ENCODE measurements at regions not wholly inside any gene's neighbourhood (a gene's known extent, or its start where the extent isn't known, plus 50 kb on each side); places are given as distances from the start of the nearest gene placed in this dataset.

DNA sequence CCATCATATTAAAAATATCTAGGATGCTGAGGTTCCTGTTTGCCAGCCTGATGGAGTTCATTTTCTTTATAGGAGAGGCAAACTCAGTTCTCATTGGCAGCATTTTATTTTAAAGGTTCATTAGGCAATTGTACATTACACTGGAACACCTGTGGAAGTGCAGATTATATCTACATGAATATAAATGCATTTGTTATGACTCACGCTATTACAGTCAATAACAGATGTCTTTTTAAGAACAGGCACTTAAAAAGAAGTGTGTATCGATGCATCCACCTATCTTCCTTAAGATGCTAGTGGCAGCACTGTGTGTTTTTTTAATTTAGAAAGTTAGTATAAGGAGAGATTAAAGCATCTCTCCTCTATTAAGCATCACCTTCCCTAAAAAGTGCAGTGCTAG, 276.5 kb downstream of the PRDM2 start:
- no peak for DNase-seq

- DNase-seq = no peak
These were observed 281.2 kb downstream of the PRDM2 start for GRCh38 chr1:13981142-13981541.

GRCh38 chr1:13983393-13983792, 283.4 kb downstream of the PRDM2 start:
- no peak for DNase-seq

DNA sequence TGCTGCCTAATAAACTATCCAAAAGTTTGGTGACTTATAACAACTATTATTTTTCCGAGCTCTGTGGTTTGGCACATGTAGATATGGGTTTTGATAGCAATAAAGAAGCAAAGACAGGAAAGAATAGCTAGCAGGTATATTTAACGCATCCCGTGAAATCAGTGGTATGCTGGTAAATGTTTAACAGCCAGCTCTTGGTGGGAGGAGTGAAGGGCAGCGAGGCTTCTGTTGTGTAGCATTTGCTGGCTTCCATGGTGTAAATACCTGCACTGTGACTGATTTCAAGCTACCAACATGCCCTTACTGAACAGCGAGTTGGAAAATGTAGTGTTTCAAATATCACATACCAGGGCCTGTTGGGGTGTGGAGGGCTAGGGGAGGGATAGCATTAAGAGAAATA, 291.0 kb downstream of the PRDM2 start:
- DNase-seq = no peak

DNA sequence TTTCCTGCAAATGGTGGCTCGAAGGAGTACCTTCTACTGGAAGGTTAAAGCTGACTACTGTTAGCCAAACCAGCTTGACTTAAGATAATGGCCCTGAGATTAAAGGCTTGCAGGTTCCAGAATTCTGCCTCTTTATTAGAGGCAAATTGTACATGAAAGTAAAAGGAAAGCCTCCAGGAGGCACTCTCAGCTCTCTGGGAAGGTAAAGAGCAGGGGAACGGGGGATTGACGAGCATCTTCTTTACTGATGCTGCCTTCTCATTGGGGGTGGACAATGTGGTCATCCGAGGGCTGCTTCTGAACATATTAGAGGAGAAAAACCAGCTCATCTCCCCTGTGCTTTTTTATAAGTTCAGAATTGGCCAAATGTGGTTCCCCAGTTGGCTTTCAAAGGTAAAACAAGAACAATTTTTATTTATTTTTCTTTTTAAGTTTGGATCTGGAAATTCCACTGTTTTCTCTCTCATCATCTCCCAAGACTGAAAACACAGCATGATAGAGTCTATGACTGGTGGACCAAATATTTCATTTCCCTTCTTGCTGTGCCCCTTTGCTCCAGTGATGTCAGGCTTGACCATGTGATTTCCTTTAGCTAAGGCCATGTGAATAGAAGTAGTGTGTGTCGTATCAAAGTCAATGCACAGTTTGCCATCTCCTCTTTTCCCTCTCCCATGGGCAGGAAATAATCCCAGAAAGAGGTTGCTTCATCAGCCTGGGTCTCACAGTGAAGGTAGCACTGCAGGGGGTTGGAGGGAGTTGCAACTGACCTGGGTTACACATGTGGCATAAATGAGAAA, 292.7 kb downstream of the PRDM2 start:
- DNase-seq = no peak

GRCh38 chr1:13994386-13994785, 294.4 kb downstream of the PRDM2 start:
- DNase-seq = no peak

GRCh38 chr1:13996334-13996733, 296.3 kb downstream of the PRDM2 start:
- no peak for DNase-seq

- DNase-seq = no peak
These were observed 303.6 kb downstream of the PRDM2 start for GRCh38 chr1:14003552-14003951.

- DNase-seq = no peak
These were observed 309.6 kb downstream of the PRDM2 start for GRCh38 chr1:14009582-14009981.

- no peak for DNase-seq
These were observed 310.5 kb downstream of the PRDM2 start for GRCh38 chr1:14010476-14010875.

DNA sequence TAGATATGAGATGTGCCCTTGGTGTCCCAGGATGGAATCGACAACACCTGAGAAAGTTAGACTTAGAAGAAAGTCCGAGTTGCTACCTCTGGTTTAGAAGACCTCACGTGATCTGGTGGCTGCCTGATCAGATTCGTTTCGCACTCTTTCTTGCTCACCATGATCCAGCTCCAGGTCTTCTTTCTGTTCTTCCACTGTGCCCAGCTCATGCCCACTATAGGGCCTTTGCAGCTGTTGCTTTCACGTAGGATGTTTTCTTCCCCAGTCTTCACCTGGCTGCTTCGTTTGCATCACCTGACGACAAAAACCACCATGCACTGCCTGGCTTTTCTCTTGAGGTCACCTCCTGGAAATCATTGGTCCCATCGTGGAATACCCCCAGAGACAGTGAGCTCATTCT, 311.1 kb downstream of the PRDM2 start:
- DNase-seq = no peak

DNA sequence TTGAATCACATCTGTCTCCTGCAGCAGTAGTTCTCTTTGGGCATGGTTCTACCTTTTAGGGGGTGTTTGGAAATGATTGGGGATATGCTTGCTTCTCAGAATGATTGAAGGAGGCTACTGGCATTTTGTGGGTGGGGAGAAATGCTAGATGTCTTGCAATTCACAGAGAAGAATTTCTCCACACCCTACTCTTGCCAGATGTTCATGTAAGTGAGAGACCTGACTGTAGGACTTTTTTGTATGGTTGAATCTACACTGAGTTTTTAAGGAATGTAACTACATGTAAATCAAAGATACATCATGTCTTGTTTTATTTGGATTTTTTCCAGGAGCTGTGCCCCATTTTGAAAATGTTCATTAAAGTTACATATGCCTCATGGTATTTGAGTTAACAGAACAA, 311.9 kb downstream of the PRDM2 start:
- DNase-seq = no peak

DNA sequence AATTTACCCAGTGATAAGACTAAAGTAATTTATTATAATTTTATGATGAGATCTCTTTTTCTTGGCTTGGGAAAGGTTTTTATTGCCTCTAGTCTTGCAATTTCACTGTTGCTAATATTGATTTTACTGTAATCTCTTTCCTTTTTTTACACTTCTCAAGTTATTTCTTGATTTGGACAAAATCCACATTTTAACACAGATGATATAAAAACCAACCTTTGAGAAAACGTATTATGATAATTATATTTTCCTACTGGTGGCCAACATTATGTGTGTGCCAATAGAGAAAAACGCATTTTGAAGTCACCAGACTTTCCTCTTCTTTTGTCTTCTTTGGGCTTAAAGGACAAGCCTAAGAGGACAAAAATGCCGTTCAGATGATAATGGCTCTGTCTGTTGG, 314.9 kb downstream of the PRDM2 start:
- DNase-seq = no peak

DNA sequence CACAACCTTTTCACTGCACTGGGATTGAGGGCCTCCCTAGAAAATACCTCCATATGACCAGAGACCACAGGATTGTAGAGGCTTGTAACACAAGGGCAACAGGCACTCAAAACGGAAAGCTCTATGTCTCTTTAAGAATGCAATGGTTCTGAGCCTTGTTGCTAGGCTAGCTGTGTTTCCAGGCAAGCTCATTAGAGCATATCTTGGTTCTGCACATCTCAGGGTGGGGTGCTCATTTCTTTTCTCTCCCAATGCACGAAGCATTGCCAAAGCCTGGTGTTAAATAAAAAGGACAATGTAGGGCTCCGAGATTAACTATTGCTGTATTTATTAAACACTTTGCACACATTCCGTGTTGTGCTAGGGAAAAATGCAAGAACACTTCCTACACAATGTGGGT, 315.9 kb downstream of the PRDM2 start:
- no peak for DNase-seq

GRCh38 chr1:14017531-14017961, 317.6 kb downstream of the PRDM2 start:
- DNase-seq = no peak

DNA sequence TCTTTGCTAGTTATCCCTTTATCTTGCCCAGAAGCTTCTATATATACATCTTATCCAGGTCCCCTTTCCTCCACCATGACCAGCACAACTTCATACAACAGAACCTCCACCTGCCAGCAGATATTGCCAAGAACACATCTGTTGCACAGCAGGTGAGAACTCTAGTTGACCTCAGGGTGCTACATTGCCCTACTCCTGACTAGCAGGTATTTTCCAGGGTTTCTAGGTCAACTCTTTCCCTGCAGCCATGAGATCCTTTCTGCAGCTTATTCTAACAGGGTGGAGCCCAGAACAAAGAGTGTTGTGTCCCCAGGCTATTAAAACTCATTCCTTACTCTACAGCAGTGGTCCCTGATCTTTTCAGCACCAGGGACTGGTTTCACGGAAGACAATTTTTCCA, 319.5 kb downstream of the PRDM2 start:
- no peak for DNase-seq

DNA sequence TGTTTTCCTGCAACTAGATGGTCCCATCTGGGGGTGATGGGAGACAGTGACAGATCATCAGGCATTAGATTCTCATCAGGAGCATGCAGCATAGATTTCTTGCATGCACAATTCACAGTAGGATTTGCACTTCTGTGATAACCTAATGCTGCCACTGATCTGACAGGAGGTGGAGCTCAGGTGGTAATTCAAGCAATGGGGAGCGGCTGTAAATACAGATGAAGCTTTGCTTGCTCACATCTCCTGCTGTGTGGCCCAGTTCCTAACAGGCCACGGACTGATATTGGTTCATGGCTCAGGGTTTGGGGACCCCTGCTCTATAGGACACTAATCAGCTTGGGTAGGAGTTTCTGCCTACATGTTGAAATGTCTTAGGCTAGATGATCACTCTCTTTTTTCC, 320.0 kb downstream of the PRDM2 start:
- no peak for DNase-seq

GRCh38 chr1:14027099-14027498, 327.1 kb downstream of the PRDM2 start:
- DNase-seq = no peak

- no peak for DNase-seq
These were observed 331.5 kb downstream of the PRDM2 start for GRCh38 chr1:14031461-14031860.

DNA sequence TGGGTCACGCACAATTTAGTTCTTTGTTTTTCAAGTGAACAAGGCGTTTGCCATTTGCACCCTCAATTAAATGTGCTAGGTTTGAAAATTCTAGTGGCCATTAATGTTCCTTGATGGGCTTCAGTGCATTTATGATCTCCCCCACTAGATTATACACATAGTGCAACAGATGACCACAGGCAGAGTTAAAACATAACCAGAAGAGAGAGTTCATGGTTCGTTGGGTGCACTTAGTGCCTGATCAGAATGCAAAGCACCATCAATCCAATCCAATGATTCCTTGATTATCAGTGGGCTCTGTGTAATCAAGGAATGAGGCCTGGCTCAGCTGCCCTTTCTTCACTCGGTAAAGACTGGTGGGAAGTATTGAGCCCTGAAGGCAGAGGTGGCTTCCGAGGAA, 334.5 kb downstream of the PRDM2 start:
- DNase-seq = no peak

DNA sequence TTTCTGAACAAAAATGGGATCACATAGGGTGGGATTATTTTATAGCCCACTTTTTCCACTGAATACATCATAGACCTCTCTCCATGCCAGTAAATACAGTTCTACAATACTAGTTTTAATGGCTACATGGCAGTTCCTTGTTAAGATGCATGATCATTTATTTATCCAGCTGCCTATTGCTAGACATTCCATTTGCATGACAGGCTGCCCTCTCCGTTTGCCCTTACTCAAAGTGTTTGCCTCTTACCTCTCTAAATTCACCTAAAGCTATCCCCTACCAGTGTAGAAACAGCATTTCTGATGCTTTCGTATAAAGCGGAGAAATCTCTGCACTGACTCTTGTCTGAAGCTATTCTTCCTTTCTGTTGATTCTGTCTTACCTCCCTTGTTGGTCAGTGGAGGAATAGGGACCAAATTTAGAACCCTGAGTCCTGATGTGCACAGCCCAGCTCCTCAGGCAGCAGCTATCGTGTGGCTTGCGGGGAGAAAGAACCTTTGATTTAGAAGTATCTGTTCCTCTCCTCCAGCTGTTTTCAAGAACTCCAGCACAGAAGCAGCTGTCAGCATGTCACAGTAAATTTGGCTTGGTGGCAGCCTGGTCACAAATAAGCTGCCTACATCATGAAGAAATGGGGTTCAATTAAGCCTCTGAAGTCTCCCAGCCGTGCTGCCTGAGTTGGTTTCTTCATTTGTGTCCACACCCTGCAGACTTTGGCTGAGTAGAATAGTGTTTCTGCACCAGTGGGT, 337.3 kb downstream of the PRDM2 start:
- no peak for DNase-seq

DNA sequence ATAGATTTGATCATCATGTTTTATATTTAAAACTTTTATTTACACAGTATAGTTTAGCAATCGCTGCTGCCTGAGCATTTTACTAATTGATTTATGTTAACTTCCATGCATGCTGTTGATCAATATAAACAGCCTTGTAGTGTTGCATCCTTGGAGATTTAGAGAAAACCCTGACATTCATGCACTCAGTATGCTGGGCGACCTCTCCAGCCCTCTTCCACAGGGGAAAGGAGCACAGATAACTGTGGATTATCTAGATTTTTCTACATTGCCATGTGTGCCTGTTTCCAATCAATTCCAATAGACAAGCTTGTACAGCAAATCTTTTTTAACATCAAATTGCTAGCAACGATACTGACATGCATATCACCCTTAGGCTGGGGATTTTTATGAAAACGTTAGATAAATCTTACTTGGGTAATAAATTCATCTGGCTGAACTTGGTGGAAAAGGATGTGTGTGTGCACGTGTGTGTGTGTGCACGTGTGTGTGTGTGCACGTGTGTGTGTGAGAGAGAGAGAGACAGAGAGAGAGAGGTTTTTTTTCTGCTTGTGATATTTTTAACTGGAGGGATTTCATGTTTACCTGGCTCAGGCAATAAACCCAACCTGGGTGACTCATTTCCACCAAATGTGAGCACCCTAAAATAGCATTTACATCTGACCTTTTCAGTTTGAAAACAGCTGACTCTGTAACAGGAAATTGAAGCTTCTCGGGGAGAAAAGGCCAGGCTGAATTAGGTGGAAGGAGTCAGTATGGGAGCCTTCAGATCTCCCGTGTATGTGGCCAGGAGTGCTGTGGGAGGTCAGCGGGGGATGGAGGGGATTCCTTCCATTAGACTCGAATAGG, 339.8 kb downstream of the PRDM2 start:
- no peak for DNase-seq

- no peak for DNase-seq
These were observed 350.0 kb downstream of the PRDM2 start for GRCh38 chr1:14049965-14050364.

All from DMS 273 treated with DMSO at 0.1 percent for 48 hours (cell line).